NCI-H2029 (cell line): ENCODE measurements at regions not wholly inside any gene's neighbourhood (a gene's known extent, or its start where the extent isn't known, plus 50 kb on each side); places are given as distances from the start of the nearest gene placed in this dataset.
A peak's percentile ranks its signal among the peaks of the same experiment; 100 is the strongest.

ENCODE experiments used
- DNase-seq: peaks from one replicate; lab custom pipeline; 2025; lab: John Stamatoyannopoulos, UW

GRCh38 chr9:129489838-129490582 lies 130.9 kb downstream of the C9orf50 start:
- DNase-seq = no peak

- DNase-seq = peak; percentile 42
Observed at GRCh38 chr9:129487658-129488483, 133.0 kb downstream of the C9orf50 start.

DNA sequence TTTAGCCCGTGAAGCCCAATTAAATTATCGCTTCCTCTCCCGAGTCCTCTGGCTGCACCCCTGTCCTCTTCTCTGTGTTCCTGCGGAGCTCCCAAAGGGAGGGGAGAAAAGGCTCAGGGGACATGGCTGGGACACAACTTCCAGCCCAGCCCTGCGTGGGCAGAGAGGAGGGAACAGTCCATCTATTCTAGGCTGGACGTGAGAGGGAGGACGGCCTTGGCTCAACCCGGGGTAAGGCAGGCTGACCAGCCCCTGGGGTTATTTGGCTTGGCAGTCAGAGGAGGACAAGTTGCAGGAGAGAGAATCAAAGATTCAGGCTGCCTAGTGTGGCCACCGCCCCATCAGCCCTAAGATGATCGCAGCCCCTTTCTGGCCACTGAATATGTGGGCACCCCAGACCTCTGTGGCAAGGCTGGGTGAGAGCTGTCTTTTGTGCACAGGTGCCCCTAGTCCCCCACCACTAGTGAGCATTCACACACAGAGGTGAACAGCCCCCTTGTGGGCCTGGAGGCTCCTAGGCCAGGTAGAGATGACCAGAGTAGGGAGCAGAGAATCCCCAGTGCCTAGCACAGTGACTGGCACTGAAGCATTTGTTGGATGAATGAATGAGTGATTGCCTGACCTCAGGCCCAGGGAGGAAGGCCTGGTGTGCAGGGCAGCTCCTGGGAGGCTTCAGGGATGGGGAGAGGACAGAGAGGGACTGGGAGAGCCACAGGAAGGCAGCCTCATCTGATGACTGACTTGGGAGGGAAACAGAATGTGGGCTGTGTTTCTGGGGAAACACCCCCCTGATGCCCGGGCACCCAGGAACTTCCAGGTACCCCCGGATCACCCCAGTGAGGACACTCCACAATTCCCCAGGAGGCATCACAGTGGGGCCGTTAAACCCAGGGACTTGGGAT lies 133.9 kb downstream of the C9orf50 start:
- no peak for DNase-seq

DNA sequence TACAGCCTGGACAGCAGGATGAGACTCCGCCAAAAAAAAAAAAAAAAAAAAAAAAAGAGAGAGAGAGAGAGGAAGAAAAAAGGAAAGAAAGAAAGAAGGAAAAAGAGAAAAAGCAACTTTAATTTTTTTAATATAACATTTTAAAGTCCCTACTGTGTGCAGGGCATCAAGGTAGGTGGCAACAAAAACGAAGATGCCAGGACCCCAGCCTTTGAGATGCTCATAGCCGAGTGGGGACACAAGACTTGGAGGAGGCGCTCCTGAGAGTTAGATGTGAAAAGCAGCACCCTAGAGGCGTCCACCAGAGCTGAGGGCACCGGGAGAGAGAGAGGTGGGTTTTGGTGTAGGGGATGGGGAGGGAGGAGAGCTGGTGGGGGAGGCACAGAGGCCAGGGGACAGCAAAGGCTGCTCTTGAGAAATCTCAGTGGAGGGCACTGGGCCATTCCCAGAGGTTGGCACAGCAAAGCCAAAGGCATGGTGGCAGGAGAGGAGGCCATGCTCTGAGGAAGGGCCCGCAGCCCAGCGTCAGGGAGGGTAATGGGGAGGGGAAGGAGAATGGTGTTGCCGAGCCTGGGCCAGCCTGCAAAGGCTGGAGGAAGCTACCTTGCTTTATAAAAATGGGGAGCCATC lies 135.6 kb downstream of the C9orf50 start:
- no peak for DNase-seq

- no peak for DNase-seq
Observed at GRCh38 chr9:129484352-129485000, 136.4 kb downstream of the C9orf50 start.

- DNase-seq = no peak
Observed at GRCh38 chr9:129483415-129484351, 137.2 kb downstream of the C9orf50 start.

DNA sequence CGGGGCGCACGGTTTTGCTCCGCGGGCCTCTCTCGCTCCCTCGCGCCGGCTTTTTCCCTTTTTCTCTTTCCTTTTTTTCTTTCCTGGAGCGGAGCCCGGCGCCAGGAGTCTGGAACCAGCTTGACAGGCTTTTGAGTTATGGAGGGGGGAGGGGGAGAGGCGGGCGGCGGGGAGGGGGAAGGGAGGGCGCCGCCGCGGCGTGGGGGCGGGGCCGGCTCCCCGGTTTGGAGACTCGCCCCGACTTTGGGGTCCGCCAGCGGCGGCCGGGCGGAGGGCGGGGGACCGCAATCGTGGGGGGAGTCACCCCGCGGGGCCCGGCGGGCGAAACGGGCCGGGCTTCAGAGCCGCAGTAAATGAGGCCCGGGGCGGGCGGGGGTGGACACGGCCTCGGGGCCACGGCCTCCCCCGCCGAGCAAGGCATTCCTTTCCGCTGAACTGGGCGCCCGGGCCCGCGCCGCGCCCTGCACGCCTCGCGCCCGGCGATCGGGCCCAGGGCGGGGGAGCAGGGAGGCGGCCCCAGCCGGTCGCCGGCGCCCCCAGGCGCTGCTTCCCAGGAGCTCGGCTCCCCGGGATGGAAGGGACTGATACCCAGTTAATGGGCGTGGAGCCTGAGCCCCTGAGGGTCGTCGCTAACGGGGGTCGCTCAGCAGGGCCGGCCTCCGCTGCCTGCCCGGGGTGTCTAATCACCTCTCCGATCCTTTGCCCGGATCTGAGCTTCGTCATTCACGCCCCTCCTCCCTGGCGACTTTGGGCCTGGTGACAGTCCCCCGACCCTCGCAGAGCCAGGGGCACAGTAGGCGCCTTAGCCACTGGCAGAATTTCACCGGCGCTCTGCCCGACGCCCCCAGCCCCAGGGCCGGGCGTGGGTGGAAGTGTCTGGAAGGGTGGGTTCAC lies 138.1 kb downstream of the C9orf50 start:
- DNase-seq = peak; percentile 86

DNA sequence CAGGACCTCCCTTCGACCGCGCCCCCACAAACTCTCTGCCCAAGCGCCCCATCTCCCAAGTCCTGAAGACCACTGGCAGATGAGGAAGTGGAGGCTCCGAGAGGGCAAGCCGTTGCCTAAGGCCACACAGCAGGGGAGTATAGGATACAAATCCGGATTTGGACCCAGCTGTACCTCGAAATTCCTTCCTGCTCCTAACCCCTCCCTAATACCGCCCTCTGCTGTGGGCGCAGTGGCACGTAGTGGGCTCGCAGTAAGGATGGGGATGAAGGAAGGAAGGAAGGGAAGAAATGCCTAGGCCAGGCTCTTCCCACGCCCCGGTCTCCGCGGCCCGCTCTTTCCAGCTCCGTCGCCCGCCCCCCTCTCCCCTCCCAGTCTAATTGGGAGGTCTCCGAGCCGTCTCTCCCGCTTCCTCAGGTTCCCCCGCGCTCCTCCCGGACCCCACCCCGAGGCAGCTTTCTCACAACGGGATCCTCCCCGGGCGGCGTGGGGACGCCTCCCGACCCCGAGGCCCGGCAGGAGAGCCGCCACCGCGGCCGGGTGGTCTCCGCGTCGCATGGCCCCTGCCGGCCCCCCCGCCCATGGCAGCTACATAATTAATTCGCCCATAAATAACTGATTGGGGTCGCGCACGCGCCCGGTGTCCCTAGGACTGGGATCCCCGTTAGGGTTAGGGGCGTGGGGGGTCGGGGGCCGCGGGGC lies 138.9 kb downstream of the C9orf50 start:
- DNase-seq = no peak

DNA sequence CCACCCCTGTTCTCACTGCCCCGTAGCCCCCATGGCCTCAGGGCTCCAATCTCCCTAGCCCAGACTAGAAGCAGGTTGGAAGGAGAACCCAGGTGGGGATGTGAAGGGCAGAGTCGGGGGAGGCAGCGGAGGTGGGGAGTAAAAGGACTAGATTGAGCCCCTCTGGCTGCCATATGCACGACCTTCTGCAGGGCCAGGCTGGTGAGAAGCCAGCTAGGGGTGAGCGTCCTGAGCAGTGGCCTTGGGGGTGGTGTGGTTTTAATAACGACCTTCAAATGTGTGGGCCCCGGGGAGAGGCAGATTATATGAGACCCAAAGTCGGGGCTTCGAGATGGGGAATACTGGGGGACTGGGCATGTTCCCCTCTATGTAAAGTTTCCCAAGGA lies 139.5 kb downstream of the C9orf50 start:
- DNase-seq = no peak

DNA sequence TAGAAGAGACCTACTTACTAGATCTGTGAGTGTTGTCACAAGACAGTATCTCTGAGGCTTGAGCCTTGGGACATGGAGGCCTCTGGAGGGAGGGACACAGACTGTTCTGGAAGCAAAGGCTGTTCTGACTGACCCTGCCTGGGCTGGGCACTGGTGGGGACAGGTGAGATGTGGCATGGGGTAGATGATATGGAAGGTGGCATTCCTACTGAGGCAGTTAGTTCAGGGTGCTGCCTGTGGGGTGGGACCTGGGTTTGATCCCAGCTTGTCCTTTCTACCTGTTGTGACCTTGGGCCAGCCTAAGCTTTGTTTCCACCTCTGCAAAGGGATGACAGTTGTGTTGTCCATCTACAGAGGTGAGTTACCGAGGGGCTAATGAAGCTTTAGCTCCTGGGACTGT lies 140.2 kb downstream of the C9orf50 start:
- no peak for DNase-seq

- DNase-seq = no peak
Observed at GRCh38 chr9:129480227-129480626, 140.7 kb downstream of the C9orf50 start.

DNA sequence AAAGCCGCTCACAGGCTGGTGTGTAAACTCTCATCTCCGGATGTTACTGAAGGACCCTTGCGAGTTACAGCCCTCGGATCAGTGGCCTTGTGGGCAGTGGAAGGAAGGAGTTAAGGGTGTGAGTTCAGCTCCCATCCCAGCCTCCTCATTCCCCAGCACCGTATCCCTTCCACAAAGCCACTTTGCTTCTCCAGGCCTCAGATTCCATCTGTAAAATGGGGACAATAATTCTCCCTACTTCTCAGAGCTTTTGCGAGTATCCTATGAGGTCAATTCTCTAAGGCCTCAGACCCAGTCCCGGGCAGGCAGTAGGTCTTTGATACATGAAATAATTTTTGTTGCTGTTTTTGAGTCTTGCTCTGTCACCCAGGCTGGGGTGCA lies 141.3 kb downstream of the C9orf50 start:
- no peak for DNase-seq

DNA sequence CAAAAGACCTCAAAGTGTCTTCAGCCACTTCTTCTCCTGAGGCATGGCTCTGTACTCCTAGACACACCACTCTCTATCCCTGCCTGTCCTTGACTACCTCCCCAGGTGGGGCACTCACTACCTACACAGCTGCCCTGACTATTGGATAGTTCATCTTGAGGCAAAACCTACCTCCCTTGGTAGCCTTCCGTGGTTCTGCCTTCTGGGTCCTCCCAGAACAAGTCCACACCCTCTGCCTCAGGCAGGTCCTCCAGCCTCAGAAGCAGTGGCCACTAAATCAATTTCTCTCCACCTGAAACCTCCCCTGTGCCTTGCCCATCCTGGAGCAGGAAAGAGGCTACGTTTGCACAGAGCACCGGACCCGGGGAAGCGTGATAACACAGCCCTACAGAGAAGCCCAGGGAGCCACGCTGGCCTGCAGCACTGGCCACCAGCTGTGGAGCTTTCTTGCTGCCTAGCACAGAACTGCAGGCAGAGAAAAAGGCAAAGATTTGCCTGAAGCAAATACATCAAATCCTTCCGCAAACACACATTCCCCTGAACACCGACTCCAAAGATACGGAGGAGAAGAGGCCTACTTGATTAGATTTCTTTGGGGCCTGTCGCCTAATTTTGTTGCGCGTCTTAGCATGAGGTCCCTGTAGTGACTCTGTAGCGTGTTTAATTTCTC lies 141.8 kb downstream of the C9orf50 start:
- no peak for DNase-seq

GRCh38 chr9:129478461-129478860 lies 142.4 kb downstream of the C9orf50 start:
- DNase-seq = no peak

- no peak for DNase-seq
Observed at GRCh38 chr9:129476821-129477611, 143.9 kb downstream of the C9orf50 start.

DNA sequence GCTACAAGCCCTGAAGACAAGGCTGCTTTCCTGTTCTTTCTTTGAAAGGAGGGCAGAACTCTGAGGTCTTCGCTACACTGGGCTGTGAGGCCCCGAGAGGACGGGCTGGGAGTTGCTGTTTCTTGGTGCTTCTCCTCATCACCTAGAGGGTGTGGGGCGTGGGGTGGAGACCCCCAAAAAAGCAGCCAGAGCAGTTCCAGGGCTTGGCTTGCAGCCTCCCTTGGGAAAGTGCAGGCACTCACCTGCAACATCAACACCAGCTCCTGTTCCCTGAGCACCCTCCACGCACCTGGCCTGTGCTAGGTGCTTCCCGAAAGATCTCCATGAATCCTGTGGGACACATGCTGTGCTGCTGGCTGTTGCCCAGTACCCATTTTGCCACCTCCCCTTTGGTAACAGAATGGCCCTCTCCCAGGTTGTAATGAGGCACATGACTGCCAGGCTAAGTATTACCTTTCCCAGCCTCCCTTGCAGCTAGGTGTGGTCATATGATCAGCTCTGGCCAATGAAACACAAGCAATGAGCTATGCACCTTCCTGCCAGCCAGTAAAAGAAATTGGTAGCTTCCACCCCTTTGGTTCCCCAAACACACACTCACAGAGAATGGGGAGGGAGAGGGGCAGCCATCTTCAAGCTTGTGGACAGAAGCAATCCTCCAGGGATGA lies 146.0 kb downstream of the C9orf50 start:
- DNase-seq = no peak
